CD1c-positive myeloid dendritic cell (primary cell): ENCODE measurements at regions not wholly inside any gene's neighbourhood (a gene's known extent, or its start where the extent isn't known, plus 50 kb on each side); places are given as distances from the start of the nearest gene placed in this dataset.
"Not testable (repeated sequence)": the region's sequence is repeated elsewhere in the genome, so short reads cannot be mapped to it uniquely, and the experiment has no call there.

Experiments
- DNase-seq: peaks from one replicate; pipeline ENCODE4 v3.0.0-alpha.2; 2016; ENCODE audit errors: extremely low spot score

DNA sequence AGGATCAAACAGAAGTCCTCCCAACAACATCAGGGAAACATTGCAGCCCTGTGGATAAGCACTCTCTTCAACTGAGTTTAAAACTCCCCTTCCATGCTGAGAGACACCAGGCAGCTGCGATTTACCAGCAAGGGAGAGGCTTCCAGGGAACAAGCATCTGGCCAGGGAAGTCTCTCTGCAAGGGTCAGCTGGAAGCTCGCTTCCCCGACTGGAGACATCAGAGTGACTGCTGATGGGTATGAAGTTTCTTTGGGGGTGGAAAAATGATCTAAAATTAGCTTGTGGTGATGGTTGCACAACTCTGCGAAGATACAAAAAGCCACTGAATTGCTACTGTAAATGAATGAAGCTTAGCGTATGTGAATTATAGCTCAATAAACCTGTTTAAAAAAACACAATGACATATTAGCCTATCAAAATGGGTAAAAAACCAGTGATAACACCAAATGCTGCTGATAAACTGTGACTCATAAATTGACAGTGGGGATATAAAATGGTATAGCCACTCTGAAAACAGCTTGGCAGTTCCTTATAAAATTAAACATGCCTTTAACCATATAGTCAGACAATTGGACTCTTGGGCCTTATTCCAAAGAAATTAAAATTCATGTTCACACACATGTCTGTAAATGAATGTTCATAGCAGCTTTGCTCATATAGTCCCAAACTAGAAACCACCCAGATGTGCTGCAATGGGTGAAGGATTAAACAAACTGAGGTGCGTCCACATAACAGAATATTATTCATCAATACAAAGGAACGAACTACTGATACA lies 1082.0 kb downstream of the SOCS6 start:
- DNase-seq, result no peak

DNA sequence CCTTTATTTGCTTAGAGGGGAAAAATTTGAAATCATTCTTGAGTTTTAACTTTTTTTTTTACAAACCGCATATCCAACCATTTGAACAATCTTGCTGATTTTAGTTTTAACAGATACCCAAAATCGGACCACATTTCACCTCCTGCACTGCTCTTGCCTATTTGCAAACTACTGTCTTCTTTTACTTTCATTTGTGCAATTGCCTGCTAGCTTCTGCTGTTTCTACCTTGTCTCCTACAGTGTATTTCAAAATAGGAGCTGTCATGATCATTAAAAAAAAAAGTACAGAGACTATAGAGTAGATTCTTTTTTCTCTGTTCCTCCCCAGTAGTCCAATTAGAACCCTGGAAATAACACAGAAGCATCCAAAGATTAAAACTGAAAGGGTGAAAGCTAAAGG lies 1081.2 kb downstream of the SOCS6 start:
- DNase-seq, result no peak

DNA sequence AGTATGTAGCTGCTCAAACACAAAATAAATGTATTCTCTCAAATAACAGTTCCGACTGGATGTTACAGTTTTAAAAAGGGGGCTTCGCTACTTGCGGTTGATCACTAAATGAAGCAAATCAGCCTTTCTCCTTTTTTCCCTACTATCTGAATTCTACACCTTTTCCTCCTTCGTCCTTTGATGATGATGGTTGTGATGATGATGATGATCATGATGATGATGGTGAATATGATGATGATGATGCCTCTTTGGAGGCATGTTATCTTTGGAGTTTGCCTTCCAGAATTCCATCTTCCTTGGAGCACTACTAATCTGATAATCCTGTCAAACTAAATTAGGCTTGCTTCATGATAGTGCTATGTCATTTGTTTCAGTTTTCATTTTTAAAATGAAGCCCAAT lies 1073.3 kb downstream of the SOCS6 start:
- DNase-seq, result no peak

DNA sequence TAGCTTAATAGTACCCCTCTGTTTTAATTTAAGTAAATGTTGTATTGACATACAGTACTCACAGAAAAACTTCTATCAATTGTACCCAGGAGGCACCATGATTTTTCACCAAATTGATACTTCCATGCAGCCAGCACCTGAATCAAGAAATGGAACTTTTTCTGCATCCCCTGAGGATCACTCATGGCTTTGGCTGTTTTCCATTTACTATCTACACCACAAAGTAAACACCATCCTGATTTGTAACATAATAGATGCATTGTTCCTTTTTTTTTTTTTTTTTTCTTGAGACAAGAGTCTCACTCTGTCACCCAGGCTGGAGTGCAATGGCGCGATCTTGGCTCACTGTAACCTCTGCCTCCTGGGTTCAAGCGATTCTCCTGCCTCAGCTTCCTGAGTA lies 1066.8 kb downstream of the SOCS6 start:
- DNase-seq, result not testable (repeated sequence)

DNA sequence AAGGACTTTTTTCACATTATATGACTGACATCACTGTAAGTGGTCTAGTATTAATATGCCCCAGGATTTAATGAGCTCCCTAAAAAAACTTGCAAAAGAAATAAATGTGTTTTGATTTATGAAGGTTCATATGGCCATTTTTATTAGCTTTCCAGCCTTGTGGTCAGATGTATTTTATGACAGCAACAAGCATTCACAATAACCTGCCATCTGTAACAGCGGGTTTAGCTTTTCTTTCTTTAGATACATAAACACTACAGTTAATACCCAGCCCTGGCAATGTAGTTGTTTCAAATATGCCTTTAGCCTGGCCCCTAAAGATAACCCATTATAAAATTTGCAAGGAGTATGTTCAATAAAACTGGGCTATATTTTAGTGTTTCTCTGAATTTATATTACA lies 1063.8 kb downstream of the SOCS6 start:
- no peak for DNase-seq

DNA sequence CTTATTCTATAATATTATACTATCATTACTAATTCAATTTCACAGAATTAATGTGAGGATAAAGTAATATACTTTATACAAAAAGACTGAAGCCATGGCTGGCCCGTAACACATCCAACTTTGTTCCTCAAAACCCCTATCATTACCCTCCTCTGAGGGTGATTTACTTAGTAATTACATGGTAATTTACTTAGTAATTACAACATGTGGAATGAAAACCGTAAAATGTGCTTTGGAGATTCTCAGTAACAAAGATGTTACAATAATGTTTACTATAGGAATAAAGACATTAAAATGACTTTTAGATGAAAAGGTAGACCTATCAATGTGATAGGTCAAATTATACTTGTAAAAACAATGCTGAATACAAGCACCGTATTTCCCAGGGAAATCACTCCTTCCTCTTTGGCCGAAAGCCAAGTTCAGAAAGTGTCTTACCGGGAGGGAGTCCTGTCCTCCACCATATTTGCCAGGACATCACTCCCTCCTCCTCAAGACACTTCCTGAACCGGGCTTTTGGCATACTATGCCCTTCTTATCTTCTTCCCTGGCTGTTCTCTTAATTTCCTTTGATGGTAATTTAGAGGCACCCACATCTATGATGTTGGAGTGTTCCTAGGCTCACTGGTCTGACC lies 1047.8 kb downstream of the SOCS6 start:
- DNase-seq, result no peak

DNA sequence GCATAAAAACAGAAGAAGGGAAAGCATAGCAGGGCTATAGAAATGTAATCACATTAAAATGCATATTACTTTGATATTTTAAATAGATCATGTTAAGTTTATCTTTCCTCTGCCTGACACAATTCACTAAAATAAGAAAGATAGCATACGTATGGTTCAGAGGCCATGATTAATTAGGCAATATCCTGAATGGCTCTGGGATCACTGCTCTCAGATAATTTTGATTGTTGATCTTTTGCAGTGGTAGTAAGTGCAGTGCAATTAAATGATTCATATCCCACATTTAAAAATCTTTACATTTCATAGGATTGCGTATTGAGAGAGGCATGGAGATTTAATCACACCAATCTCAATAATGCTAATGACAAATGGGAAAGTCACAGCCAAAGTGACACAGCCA lies 1040.7 kb downstream of the SOCS6 start:
- DNase-seq, result no peak

DNA sequence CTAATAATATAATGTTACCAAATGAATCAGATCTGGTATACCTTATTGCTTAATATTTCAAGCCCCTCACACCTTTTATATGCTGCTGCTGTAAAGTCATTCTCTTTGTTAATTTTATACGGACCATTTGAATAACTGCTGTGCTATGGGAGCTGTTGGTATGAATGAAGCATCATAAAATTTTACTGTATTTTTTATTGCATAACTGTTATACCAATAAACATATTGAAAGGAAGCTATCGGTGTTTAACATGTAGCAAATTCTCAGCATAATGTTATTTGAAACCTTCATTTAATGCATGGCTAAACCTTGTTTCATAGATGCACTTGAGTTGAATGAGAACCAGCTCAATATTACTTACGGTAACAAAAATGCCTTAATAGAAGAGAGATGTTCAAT lies 1040.3 kb downstream of the SOCS6 start:
- DNase-seq, result no peak

DNA sequence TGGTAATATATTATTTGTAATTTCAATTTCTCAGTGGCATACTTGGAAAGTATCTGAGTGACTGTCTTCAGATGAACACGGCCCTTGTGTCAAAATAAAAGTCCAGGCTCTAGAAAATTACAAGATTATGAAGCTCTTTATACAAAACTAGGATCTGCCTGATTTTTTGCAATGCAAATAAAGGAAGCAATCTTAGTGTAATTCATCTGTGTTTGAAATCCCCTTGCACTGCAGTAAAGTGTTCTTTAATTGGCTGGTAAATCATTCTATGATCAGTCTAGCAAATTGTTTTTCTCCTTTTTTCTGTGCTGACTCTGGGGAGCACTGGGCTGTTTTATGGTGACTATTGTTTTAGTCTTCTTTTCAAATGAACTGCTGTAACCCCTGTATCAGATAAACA lies 1039.0 kb downstream of the SOCS6 start:
- DNase-seq, result no peak

DNA sequence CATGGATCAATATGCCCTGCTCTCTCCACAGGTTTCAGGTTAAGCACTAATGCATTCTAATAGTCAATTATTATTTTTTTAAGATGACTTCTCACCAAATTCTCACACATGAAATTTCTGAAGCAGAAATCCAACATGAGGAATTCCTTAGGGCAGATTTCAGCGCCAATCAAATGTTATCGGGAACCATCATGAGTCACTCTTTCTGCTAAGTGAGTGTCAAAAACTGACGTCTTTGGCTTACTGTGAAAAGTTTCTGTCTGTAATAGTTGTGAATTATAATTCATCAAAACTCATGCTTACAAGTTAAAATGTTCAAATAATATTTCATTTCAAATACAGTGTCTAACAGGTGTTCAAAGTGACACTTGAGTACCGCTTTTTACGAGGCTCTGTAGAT lies 1038.6 kb downstream of the SOCS6 start:
- no peak for DNase-seq

DNA sequence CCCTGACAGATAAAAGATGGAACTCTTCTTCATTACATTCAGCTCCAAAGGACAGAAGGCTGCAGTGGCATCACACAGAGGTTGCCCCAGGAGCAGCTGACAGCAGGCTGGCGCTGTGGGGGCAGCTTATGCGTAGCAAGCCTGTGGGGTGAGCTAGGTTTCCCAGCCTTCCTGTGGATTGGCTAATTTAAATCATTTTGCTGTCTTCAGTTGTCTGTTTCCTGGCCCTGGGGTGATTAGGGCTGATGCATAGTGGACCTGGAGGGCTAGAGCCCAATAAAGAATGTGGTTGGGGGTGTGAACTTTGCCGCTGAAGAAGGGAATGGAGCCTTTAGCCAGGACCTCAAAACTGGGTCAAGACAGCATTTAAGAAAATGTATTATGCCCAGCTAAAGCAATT lies 1038.0 kb downstream of the SOCS6 start:
- no peak for DNase-seq

DNA sequence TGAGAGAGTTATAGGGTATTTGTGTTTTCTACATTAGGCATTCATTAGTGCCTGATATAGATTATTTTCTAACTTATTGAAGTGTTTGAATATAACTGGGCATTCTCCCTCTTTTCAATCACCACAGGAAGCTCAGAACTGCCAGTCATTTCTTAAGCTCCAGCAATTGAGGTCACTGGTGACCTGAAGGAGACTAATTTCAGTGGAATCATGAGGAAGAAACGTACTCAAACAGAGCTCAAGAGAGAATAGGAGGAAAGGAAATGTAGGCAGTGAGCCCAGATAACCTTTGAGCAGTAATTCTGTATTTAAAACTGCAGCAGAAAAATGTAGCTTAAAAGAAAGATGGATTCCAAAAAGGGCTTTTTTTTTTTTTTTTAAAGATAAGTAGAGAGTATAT lies 1035.5 kb downstream of the SOCS6 start:
- no peak for DNase-seq

DNA sequence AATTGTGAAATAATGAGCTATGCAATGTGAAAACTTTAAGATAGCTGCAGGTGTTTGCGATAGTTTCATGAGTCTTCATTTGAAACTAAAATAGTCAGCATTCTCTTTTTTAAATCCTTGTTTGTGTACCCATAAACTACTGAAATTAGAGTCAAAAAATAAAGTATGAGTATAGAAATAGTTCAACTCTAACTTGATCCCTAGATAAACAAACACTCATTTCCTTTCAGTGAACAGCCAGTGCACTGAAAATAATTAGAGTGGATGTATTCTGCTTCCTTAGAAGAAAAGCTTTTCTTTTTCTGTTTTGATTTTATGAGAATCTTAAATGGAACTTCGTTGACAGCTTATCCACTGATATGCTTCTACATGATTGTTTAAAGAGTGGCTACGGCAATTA lies 1033.4 kb downstream of the SOCS6 start:
- DNase-seq, result no peak

DNA sequence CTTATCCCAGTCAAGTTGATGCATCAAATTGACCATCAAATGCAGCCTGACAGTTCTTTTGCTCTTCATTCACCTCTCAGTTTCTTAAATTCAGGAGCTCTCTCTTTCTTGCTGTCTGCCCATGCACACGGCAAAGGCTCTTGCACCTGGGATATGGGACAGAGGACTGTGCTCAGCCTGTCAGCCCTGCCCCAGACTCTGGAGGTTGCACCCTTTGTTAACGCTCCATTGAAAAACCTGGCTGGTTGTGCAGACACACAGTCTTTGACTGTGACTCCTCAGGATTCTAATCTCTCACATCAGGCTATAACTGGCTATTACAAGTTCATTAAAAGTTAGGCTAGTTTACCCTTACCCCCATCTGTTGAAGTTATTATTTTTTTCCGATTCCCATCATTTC lies 1032.5 kb downstream of the SOCS6 start:
- DNase-seq, result no peak

DNA sequence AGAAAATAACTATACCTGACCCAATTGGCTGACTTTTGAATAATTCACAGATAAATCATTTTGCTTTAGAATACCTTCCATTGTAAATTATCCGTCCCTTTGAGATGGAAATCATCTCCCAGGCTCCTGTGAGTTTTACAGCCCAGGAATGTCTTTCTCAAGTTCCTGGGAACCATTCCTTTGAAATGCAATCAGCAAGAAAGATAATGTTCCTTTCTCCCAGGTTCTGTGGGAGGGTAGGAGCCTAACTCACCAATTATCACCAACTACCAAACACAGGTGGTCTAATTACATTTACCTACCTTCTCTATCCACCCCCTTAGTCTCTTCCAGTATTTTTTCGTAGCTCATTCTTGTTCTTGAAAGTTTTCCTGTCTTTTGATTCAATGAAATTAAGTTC lies 1016.0 kb downstream of the SOCS6 start:
- no peak for DNase-seq

DNA sequence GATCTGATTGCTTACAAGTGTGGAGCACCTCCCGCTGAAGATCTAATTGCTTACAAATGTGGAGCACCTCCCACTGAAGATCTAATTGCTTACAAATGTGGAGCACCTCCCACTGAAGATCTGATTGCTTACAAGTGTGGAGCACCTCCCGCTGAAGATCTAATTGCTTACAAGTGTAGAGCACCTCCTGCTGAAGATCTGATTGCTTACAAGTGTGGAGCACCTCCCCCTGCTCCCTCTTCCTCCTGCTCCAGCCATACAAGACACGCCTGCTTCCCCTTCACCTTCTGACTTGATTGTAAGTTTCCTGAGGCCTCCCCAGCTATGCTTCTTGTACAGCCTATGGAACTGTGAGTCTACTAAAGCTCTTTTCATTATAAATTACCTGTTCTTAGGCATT lies 1014.9 kb downstream of the SOCS6 start:
- not testable (repeated sequence) for DNase-seq

DNA sequence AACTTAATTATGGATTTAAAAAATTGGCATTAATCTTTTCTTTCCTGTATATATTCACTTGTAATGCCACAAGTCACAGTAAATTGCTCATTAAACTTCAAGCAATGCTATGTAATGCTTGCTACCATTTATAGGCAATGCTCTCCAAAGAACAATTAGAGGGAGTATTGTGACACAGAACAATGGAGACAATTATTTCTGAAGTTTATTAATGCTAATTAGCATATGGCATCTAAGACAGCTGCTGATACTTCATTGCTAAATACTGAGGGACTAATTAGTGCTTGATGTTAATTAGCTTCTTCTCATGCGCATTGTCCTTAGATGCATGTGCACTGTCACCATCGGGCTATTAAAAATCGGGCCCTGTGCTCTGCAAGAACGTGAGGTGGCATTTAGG lies 1012.8 kb downstream of the SOCS6 start:
- no peak for DNase-seq

DNA sequence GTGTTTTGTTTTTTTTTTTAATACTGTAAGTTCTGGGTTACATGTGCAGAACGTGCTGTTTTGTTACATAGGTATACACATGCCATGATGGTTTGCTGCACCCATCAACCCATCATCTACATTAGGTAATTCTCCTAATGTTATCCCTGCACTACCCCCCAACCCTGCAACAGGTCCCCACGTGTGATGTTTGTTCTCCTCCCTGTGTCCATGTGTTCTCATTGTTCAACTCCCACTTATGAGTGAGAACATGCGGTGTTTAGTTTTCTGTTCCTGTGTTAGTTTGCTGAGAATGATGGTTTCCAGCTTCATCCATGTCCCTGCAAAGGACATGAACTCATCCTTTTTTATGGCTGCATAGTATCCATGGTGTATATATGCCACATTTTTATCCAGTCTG lies 1005.4 kb downstream of the SOCS6 start:
- DNase-seq, result not testable (repeated sequence)

DNA sequence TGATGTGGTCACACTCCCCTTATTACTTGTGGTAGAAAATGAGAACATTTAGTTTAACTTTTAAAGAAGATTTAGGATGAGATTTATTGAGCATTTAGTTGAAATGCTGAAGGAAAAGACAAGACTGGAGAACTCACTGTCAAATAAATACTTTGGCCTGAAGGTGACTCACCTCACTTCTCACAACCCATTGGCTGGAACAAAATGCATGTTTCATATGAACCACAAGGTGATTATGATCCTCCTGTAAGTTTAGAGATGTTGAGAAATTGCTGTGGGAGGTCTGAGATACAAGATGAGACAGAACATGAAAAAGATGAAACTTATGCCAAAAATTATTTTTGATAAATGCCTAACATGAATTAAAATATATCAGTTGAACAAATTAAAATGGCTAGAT lies 1004.5 kb downstream of the SOCS6 start:
- no peak for DNase-seq

DNA sequence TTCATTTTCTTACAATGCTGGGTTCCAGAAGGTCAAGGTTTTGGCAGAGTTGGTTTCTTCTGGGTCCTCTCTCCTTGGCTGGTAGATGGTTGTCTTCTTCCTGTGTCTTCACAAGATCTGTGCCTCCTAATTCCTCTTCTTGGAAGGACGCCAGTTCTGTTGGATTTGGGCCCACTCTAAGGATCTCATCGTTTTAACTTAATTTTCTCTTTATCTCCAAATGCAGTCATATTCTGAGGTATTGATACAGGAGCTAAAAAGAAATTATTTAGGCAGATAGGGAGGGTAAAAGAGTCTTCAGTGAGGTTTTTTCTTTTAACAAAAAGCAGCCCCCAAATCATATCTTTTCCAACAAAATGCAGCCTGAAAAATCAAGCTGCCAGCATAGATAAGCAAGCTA lies 998.4 kb downstream of the SOCS6 start:
- no peak for DNase-seq

DNA sequence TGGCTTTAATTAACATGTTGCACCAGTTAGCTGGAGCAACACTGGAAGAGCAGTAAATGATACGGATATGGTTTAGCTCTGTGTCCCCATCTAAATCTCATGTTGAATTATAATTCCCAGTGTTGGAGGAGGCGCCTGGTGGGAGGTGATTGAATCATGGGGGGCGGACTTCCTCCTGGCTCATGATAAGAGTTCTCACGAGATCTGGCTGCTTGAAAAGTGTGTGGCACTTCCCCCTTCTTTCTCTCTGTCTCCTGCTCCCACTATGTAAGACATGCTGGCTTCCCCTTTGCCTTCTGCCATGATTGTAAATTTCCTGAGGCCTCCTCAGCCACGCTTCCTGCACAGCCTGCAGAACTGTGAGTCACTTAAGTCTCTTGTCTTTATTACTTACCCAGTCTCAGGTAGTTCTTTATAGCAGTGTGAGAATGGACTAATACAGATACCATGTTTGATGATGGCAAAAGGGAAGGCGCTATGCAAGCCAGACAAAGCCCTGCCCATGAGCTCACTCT lies 963.6 kb downstream of the SOCS6 start:
- no peak for DNase-seq

DNA sequence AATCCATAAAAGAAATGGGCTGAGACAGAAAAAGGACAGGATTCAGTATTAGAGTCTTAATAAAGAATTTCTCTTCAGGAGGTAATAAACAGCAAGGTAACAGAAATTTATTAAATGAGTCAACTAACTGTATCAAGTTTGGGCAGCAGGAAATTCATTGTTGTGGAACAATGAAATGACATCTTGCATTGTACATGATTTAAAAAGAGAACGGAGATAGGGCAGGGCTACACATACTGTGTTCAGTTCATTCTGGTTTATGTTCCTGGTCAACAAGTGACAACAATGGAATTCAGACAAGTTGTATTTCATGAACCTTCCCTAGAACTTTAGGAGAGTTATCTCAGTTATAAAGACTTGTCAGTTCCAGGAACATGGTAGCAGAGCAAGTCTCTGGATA lies 961.3 kb downstream of the SOCS6 start:
- DNase-seq, result no peak

DNA sequence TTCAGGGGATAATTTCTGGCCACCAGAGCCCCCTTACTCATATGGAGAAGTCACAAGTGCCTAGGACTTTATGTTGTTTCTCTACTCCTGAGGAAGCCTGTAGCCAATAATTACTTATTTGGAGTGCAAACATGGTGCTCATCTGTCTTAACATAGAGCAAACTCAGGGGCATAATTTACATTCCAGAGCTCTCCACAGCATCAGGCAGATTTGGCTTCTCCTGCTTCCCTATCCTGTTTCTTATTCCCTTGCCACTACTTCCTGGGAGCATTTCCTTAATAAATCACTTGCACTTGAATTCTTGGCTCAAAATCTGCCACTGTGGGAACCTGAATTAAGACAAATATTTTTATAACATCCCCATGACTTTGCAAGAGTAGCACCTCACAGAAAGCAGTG lies 960.9 kb downstream of the SOCS6 start:
- DNase-seq, result no peak

DNA sequence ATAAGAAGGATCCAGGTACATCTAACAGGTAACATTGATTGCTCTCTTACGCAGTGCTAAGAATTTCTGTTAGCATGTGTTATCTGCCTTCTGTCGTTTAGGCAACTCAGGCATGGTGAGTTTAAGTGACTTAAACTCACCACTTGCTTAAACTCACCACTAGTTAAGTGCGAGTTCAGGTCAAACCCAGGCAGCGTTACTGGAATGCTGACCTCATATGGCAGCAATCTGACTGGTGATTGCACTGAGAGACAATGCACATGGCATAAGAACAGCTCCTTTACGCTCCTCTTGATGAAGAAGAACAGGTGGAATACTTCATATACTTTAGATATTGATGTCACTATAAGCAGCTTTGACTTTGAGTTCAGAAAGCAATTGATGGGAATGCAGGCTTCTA lies 954.1 kb downstream of the SOCS6 start:
- DNase-seq, result no peak
